ENCODE measurements at regions not wholly inside any gene's neighbourhood (a gene's known extent, or its start where the extent isn't known, plus 50 kb on each side); places are given as distances from the start of the nearest gene placed in this dataset.
"Not testable (repeated sequence)": the region's sequence is repeated elsewhere in the genome, so short reads cannot be mapped to it uniquely, and the experiment has no call there.

DNA sequence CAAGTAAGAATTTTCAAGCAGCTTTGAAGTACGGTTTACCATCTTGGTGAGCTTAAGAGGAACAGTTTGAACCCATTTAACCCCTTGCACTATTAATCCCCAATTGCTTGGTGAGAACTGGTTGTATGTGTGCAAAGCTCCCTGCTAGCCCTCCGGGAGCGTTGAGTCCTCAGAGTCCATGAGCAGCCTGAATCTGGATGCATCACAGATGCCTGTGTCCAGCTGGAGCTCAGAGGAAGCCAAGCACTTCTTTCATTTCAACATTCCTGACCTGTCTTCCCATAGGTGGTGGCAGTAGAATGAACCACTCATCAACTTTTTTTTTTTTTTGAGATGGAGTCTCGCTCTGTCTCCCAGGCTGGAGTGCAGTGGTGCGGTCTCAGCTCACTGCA is 199.9 kb upstream of the IRF2BP2 start:
- in situ Hi-C loops (cut with HindIII; ENCODE audit: low pct_unique_long_range_greater_than_20kb, low sequenced_read_pairs); DNase-seq (ENCODE audit: low read depth in 1 of 2, low spot score in 1 of 2): not testable (repeated sequence)

DNA sequence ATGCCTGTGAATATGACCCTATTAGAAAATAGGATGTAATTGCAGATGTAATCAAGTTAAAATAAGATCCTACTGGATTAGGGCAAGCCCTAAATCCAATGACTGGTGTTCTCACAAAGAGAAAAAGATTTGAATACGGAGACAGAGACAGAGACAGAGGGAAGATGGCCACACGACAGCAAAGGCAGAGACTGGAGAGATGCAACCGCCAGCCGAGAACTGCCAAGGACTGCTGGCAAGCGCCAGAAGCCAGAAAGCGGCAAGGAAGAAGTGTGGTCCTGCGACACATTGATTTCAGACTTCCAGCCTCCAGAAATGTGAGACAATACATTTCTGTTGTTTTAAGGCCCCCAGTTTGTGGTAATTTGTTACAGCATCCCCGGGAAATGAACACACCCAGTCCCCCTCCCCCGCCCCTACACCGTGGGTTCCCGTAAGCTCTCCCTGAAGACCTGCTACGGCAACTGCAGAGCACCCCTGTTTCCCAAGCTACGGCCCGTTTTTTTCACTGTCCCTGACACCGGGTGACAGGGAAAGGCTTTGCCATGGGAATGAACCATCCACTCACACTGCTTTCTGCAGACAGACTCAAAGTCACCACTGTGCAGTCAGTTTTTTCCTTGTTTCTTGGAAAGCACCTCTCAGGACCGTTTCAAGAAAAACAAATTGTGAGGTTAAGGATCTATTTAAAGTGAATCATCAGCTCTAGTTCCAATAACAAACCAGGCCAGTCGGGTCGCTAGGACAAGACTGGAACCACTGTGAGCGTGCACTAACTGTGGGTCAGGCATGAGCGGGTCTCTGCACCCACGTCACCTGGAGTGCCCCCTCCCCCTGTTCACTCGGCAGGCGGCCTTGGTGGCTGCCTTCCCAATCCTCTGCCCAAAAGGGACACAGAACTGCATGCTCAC is 199.2 kb upstream of the IRF2BP2 start:
- in situ Hi-C loops (cut with HindIII; ENCODE audit: low pct_unique_long_range_greater_than_20kb, low sequenced_read_pairs); DNase-seq (ENCODE audit: low read depth in 1 of 2, low spot score in 1 of 2): not testable (repeated sequence)

DNA sequence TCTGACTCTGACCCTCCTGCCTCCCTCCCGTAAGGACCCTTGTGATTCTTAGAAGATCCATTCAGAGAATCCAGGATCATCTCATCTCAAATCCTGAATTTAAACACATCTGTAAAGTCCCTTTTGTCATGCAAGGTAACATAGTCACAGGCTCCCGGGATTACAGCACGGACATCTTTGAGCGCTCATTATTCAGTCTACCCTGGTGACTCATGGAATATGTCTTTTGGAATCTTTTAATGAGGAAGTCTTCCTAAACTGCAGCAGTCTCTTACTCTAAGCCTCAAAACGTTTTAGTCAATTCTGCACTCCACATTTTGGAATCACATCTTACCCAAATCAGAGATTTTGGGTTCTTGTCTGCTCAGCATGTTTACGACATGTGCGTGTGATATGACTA is 198.5 kb upstream of the IRF2BP2 start:
- DNase-seq (ENCODE audit: low read depth in 1 of 2, low spot score in 1 of 2); in situ Hi-C loops (cut with HindIII; ENCODE audit: low pct_unique_long_range_greater_than_20kb, low sequenced_read_pairs): not testable (repeated sequence)

DNA sequence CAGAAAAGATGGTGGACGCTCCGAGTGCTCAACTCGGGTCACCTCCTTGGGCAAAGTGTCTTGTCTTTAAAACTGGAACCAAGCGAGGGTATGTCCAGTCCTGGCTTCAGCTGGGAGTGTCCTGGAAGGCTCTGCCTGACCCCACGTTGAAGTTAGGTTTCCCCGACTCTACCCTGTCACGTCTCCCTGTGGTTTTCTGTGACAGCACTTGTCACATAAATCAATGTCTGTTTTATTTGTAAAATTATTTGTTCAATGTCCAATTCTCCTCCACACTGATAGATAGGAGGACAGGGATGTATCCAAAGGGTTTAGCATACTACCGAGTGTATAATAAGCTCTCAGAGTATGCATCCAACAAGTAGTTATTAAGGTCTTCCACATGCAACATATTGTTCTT is 197.7 kb upstream of the IRF2BP2 start:
- DNase-seq (ENCODE audit: low read depth in 1 of 2, low spot score in 1 of 2); in situ Hi-C loops (cut with HindIII; ENCODE audit: low pct_unique_long_range_greater_than_20kb, low sequenced_read_pairs): not testable (repeated sequence)

DNA sequence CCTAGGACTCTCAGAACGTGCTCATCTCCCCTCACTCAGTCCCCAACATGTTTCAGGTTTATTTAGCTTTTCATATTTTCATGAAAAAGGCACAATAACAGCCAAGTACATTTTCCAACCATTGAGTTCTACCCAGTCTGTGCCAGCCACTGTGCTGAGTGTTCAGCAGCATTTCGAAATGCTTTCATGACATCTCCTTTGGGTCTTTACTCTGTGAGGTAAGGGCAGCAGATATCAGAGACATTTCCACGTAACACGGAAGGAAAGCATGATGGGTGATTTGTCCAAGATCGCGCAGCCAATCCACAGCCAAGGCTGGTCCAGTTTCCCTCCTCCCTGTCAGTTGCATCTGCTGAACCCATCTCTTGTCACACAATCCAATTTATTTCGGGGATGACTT is 192.6 kb upstream of the IRF2BP2 start:
- DNase-seq (ENCODE audit: low read depth in 1 of 2, low spot score in 1 of 2); in situ Hi-C loops (cut with HindIII; ENCODE audit: low pct_unique_long_range_greater_than_20kb, low sequenced_read_pairs): not testable (repeated sequence)

DNA sequence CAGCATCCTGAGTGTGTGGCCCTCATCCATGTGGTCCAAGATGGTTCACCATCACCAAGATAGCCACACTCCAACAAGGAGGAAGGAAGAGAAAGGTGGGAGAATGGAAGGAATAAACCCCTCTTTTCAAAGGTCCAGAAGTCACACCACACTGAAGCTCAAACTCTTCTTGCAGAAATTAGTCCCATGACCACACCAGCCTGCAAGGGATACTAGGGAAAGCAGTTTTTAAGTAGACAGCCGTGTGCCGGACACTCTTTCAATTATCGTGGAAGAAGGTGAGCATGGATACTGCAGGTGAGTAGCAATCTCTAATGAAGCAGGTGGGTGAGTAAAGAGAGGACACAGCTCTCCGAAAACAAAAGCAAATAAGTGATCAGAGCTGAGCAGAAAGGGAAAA is 191.7 kb upstream of the IRF2BP2 start:
- DNase-seq (ENCODE audit: low read depth in 1 of 2, low spot score in 1 of 2); in situ Hi-C loops (cut with HindIII; ENCODE audit: low pct_unique_long_range_greater_than_20kb, low sequenced_read_pairs): not testable (repeated sequence)

DNA sequence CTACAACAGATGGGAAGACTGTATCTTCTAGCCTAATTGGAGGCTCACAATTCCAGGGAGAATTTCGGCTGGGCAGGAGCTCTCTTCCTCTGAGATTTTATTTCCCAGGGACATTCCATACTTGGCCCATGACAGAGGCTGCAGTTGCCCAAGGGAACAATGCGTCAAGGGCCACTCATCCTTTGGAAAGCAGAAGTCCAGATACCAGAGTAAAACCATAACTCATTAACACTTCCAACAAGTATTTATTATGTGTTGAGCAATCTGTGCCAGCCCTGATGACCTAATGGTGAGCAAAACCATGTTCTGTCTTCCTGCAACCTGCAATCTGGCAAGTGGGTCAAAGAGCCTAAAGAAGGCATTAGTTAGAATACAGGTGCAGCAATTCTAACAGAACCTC is 191.2 kb upstream of the IRF2BP2 start:
- DNase-seq (ENCODE audit: low read depth in 1 of 2, low spot score in 1 of 2); in situ Hi-C loops (cut with HindIII; ENCODE audit: low pct_unique_long_range_greater_than_20kb, low sequenced_read_pairs): not testable (repeated sequence)

DNA sequence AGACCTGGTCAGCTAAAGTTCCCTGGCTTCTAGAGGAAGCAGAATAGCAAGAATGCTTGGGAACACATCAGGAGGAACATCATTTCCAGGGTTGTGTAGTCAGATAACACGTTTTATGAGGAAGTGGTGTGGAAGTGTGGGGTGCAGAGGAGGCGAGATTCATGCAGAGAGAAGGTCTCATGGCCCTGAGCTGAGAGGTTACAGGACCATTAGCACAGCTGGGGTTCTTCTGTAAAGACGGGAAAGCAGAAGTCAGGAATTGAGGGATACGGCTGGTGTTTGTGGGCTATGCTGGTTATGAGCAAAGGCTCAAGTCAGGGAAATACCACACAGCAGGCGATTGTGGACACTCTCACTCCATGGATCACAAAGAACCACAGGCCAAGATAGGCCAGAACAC is 190.6 kb upstream of the IRF2BP2 start:
- in situ Hi-C loops (cut with HindIII; ENCODE audit: low pct_unique_long_range_greater_than_20kb, low sequenced_read_pairs): not testable (repeated sequence)

DNA sequence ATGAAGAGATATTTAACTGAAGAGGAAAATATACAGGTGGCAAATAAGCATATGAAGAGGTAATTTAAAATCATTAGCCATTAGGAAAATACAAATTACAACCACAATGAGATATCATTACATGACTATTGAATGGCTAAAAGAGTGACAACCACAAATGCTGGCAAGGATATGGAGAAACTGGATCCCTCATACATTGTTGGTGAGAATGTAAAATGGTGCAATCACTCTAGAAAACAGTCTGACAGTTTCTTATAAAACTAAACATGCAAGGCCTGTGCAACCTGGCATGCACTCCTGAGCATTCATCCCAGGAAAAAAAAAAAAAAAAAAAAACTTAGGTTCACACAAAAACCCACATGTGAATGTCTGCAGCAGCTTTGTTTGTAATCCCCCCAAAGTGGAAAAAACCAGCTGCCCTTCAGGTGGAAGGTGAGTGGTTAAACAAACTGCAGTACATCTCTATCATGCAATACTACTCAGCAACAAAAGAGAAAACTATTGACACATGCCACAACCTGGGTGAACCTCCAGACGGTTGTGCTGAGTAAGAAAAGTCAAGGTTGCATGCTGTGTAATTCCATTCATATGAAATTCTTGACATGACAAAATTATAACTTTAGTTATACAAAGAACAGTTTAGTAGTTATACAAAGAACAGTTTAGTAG is 189.2 kb upstream of the IRF2BP2 start:
- in situ Hi-C loops (cut with HindIII; ENCODE audit: low pct_unique_long_range_greater_than_20kb, low sequenced_read_pairs); DNase-seq (ENCODE audit: low read depth in 1 of 2, low spot score in 1 of 2): not testable (repeated sequence)

More for the DNA sequence above, 190.6 kb upstream of the IRF2BP2 start:
- DNase-seq (ENCODE audit: low read depth in 1 of 2, low spot score in 1 of 2): not testable (repeated sequence)

DNA sequence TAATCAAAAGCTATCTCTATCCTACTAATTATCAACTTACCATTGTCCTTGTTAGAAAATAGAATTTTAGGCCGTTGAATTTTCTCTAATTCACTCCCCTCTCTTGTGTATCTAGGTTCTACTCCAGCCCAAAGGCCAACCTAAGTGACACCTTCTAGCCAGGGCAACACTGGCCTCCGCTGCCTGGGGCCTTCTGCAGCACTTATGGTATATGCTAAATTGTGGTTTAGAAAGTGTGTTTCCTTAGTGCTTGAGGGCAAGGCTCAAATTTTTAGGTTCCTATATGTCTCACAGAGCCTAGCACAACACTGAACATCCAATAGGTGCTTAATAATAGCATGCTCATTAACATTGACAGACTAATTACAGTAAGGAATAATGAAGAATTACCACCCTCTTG is 187.2 kb upstream of the IRF2BP2 start:
- DNase-seq (ENCODE audit: low read depth in 1 of 2, low spot score in 1 of 2); in situ Hi-C loops (cut with HindIII; ENCODE audit: low pct_unique_long_range_greater_than_20kb, low sequenced_read_pairs): not testable (repeated sequence)

DNA sequence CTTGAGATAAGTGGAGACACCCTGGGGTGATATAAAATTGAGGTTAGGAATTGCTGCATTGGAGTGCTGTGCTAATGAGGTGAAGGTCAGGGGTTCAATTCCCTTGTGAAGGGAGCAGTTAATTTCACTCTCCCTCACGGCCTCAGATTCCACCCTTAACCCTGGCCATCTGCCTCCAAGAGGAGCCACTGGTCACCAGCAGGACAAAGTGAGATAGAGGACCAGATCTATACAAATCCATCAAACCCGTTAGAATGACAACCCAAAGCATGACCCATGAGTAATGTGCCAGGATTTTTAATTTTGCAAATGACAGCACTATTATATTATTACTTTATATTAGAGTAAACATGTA is 186.4 kb upstream of the IRF2BP2 start:
- not testable (repeated sequence) for DNase-seq (ENCODE audit: low read depth in 1 of 2, low spot score in 1 of 2)

DNA sequence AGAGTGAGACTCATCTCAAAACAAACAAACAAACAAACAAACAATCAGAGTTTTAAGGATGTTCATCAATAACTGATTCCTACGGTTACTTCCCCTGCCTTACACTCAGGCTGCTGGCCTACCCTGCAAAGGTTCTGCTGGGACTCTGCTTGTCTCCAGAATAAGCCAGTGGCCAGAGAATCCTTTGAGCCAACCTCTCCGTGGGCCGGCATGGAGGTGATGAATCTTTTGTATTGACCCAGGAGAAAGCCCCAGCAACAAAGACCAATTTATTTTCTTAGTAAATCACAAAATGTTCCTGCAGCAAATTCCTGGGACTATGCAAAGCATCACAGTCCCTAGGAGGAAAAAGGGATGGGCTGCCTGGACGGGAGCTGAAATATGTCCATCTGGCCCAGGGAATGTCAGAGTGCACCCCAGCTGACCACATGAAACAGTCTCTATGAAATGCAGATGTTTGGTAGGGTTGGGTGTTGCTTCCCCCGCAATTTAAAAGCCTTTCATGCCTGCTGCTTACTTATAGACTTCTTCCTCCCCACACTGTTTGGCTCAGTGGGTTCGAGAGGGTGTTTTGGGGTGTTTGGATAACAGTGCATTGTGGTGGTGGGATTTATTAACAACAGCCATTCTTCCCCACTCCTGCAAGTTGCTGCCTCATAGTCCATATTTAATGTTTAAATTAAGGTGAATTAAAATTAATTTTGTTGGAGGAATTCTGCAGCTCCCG is 185.9 kb upstream of the IRF2BP2 start:
- in situ Hi-C loops (cut with HindIII; ENCODE audit: low pct_unique_long_range_greater_than_20kb, low sequenced_read_pairs); DNase-seq (ENCODE audit: low read depth in 1 of 2, low spot score in 1 of 2): not testable (repeated sequence)

More for the DNA sequence above, 186.4 kb upstream of the IRF2BP2 start:
- in situ Hi-C loops (cut with HindIII; ENCODE audit: low pct_unique_long_range_greater_than_20kb, low sequenced_read_pairs): not testable (repeated sequence)

DNA sequence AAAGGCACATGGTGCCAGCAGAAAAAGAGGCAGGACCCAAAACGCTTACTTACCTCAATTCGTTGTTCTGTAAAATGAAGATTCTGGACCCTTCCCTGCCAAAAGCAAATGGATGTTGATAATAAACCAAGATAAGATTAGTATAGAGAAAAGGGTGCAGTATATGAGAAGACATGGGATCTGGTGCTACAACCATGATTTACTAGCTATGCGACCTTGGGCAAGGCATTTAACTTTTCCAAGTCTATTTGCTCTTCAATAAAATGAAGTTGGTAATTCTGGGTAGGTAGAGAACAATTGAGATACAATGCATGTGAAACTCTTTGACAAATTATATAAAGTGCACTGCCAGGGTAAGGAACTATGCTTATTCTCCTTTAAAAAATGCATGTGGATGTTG is 185.0 kb upstream of the IRF2BP2 start:
- DNase-seq (ENCODE audit: low read depth in 1 of 2, low spot score in 1 of 2); in situ Hi-C loops (cut with HindIII; ENCODE audit: low pct_unique_long_range_greater_than_20kb, low sequenced_read_pairs): not testable (repeated sequence)

DNA sequence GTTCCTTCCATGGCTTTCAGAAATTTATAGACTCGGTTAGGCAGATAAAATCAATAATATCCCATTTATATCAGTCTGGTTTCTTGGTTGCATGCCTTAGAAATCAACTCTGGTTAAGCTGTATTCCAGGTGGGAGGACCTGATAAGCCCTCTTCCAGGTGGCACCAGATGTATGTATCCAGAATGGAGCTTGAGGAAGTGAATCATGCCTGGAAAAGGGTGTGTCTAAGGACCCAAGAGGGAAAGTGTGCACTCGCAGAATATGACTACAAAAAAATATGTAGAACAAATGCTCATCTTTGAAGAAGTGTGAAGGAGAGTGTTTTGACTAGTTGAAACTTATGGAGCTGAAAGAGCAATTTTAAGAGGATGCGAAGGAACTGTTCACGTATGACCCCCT is 184.5 kb upstream of the IRF2BP2 start:
- in situ Hi-C loops (cut with HindIII; ENCODE audit: low pct_unique_long_range_greater_than_20kb, low sequenced_read_pairs); DNase-seq (ENCODE audit: low read depth in 1 of 2, low spot score in 1 of 2): not testable (repeated sequence)

DNA sequence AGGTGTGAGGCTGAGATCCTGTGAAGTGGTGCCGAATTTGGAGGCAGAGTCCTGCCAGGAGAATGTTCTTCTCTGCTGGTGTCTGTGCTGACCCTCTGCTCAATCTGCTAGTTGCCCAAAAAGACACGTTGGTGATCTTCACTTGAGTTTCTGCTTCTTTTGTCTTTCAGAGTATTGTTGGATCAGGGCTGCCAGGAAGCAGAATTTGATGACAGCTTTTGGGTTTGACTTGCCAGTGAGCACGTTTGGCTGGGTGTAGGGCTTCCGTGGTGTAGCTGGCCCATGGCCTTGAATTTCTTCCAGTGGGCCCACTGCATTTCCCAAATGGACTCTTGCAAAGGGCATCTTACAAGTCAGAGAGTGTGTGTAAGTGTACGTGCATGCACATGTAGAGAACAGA is 183.9 kb upstream of the IRF2BP2 start:
- in situ Hi-C loops (cut with HindIII; ENCODE audit: low pct_unique_long_range_greater_than_20kb, low sequenced_read_pairs); DNase-seq (ENCODE audit: low read depth in 1 of 2, low spot score in 1 of 2): not testable (repeated sequence)

DNA sequence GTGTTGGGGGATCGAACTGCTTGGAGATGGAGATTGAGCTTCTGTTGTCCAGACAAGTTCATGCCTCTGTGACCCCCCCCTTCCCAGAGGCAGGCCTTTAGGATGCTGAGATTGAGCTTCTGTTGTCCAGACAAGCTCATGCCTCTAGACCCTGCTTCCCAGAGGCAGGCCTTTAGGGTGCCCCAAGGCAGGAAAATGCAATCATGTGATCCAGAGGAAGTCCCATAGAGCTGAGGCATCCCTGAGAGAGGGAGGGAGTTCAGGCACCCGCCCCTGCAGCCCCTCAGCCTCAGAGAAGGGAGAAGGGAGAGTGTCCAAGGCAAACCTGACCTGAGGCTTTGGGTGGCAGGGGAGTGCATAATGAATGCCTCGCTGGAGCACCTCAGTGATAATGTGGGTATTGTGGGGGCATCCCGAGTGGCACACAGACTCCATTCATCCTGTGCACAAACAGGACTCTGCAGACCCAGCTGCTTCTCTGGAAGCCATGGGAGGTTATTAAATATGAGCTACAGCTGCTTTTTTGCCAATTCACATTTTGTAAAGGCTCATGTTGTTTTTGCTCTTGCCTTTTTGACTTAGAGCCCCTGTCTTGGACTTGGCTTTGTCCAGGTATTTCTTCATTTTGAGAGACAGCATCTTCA is 182.4 kb upstream of the IRF2BP2 start:
- in situ Hi-C loops (cut with HindIII; ENCODE audit: low pct_unique_long_range_greater_than_20kb, low sequenced_read_pairs); DNase-seq (ENCODE audit: low read depth in 1 of 2, low spot score in 1 of 2): not testable (repeated sequence)

DNA sequence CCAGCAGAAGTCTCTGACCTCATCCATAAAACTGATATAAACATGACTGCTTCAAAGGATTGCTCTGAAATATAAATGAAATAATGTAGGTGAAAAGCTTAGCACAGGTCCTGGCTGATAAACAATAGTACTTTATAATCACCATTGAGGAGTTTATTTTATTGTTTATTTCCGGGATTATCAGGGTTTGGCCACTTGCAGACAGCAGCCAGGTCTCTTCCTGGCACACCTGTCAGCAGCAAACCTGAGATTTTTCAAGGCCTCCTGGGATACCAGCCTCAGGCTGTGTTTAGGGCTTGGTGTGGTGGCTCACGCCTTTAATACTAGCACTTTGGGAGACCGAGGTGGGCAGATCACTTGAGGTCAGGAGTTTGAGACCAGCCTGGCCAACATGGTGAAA is 181.6 kb upstream of the IRF2BP2 start:
- DNase-seq (ENCODE audit: low read depth in 1 of 2, low spot score in 1 of 2); in situ Hi-C loops (cut with HindIII; ENCODE audit: low pct_unique_long_range_greater_than_20kb, low sequenced_read_pairs): not testable (repeated sequence)

DNA sequence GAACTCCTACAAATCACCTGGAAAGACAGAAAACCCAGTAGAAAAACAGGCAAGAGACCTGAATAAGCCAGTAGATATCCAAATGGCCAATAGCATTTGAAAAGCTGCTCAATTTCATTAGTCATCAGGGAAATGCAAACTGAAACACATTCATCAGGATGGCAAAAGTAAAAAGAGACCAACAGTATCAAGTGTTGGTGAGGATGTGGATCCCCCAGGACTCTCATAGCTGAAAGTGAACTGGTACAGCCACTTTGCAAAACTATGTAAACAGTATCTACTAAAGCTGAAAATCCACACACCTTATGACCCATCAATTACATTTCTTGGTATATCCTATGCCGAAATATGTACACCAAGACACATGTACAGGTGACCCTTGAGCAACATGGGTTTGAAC is 180.4 kb upstream of the IRF2BP2 start:
- DNase-seq (ENCODE audit: low read depth in 1 of 2, low spot score in 1 of 2); in situ Hi-C loops (cut with HindIII; ENCODE audit: low pct_unique_long_range_greater_than_20kb, low sequenced_read_pairs): not testable (repeated sequence)
